HG02970 (cell line): ENCODE measurements at regions not wholly inside any gene's neighbourhood (a gene's known extent, or its start where the extent isn't known, plus 50 kb on each side); places are given as distances from the start of the nearest gene placed in this dataset.
"Not testable (repeated sequence)": the region's sequence is repeated elsewhere in the genome, so short reads cannot be mapped to it uniquely, and the experiment has no call there.

Source experiments
- ATAC-seq: cut with Tn5 transposase; IDR thresholded peaks from one replicate; pipeline ENCODE4 v1.9.1; 2021; ENCODE audit warnings: mild to moderate bottlenecking, moderate library complexity, moderate number of reproducible peaks; ENCODE audit not compliant: unreplicated experiment, low FRiP score

- not testable (repeated sequence) for ATAC-seq
These were observed 75.5 kb upstream of the TBC1D5 start for GRCh38 chr3:17817973-17818372.

- no peak for ATAC-seq
These were observed 75.1 kb upstream of the TBC1D5 start for GRCh38 chr3:17817545-17817944.

- not testable (repeated sequence) for ATAC-seq
These were observed 74.4 kb upstream of the TBC1D5 start for GRCh38 chr3:17816839-17817238.

GRCh38 chr3:17812328-17812727, 69.9 kb upstream of the TBC1D5 start:
- ATAC-seq, result not testable (repeated sequence)

GRCh38 chr3:17811646-17812045, 69.2 kb upstream of the TBC1D5 start:
- no peak for ATAC-seq

GRCh38 chr3:17810759-17811158, 68.3 kb upstream of the TBC1D5 start:
- no peak for ATAC-seq

GRCh38 chr3:17808994-17809393, 66.6 kb upstream of the TBC1D5 start:
- no peak for ATAC-seq

- no peak for ATAC-seq
These were observed 64.4 kb upstream of the TBC1D5 start for GRCh38 chr3:17806876-17807275.

GRCh38 chr3:17806201-17806600, 63.8 kb upstream of the TBC1D5 start:
- ATAC-seq, result no peak

GRCh38 chr3:17805461-17805940, 63.1 kb upstream of the TBC1D5 start:
- no peak for ATAC-seq

GRCh38 chr3:17802950-17803349, 60.5 kb upstream of the TBC1D5 start:
- ATAC-seq, result no peak

- no peak for ATAC-seq
These were observed 58.7 kb upstream of the TBC1D5 start for GRCh38 chr3:17801131-17801530.

GRCh38 chr3:17800232-17800631, 57.8 kb upstream of the TBC1D5 start:
- no peak for ATAC-seq

- no peak for ATAC-seq
These were observed 56.9 kb upstream of the TBC1D5 start for GRCh38 chr3:17799312-17799711.

GRCh38 chr3:17798000-17798399, 55.6 kb upstream of the TBC1D5 start:
- no peak for ATAC-seq

- ATAC-seq, result no peak
These were observed 53.3 kb upstream of the TBC1D5 start for GRCh38 chr3:17795711-17796110.

GRCh38 chr3:17795280-17795679, 52.8 kb upstream of the TBC1D5 start:
- no peak for ATAC-seq

GRCh38 chr3:17793542-17794195, 51.2 kb upstream of the TBC1D5 start:
- ATAC-seq, result no peak
